ENCODE measurements at regions not wholly inside any gene's neighbourhood (a gene's known extent, or its start where the extent isn't known, plus 50 kb on each side); places are given as distances from the start of the nearest gene placed in this dataset.

GRCh38 chr15:93913310-93913709, 318.1 kb upstream of the MCTP2 start:
- intact Hi-C loops (cut with DNase I; ENCODE audit: low total_unique reads) (no loop called here), in situ Hi-C loops (cut with MboI; ENCODE audit: low sequenced_read_pairs in 4 of 4) (no loop called here)
- Histone ChIP-seq H3K4me1 (no peaks in the 10 kb centered on the region), H3K27me3 (no peaks in the 10 kb centered on the region), H3K9me3 (no peaks in the 10 kb centered on the region), H3K4me3 (no peak overlapping the region), H3K27ac (no peak overlapping the region), H3K36me3 (no peaks in the 10 kb centered on the region)
- no peak for DNase-seq
- ATAC-seq: no peak
- TF ChIP-seq POLR2A (IDR thresholded peaks at IDR 0.05): no peak
- TF ChIP-seq, protein P1, sequence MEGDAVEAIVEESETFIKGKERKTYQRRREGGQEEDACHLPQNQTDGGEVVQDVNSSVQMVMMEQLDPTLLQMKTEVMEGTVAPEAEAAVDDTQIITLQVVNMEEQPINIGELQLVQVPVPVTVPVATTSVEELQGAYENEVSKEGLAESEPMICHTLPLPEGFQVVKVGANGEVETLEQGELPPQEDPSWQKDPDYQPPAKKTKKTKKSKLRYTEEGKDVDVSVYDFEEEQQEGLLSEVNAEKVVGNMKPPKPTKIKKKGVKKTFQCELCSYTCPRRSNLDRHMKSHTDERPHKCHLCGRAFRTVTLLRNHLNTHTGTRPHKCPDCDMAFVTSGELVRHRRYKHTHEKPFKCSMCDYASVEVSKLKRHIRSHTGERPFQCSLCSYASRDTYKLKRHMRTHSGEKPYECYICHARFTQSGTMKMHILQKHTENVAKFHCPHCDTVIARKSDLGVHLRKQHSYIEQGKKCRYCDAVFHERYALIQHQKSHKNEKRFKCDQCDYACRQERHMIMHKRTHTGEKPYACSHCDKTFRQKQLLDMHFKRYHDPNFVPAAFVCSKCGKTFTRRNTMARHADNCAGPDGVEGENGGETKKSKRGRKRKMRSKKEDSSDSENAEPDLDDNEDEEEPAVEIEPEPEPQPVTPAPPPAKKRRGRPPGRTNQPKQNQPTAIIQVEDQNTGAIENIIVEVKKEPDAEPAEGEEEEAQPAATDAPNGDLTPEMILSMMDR (IDR thresholded peaks at IDR 0.05 in 4 of 5, conservative IDR thresholded peaks at IDR 0.05 in 1 of 5): no peak

GRCh38 chr15:93900476-93901400, 330.6 kb upstream of the MCTP2 start:
- Histone ChIP-seq H3K36me3 (no peaks in the 10 kb centered on the region), H3K4me3 (no peak overlapping the region), H3K4me1 (no peaks in the 10 kb centered on the region), H3K27ac (no peak overlapping the region), H3K27me3 (no peaks in the 10 kb centered on the region), H3K9me3 (no peaks in the 10 kb centered on the region)
- TF ChIP-seq, protein P1 (IDR thresholded peaks at IDR 0.05 in 4 of 5, conservative IDR thresholded peaks at IDR 0.05 in 1 of 5): no peak
- no peak for TF ChIP-seq POLR2A (IDR thresholded peaks at IDR 0.05)
- intact Hi-C loops (cut with DNase I; ENCODE audit: low total_unique reads): no loop called here
- DNase-seq (no peak), ATAC-seq (no peak)
- in situ Hi-C loops (cut with MboI; ENCODE audit: low sequenced_read_pairs in 4 of 4): no loop called here

- no peak for TF ChIP-seq POLR2A (IDR thresholded peaks at IDR 0.05)
- TF ChIP-seq, protein P1 (IDR thresholded peaks at IDR 0.05 in 4 of 5, conservative IDR thresholded peaks at IDR 0.05 in 1 of 5): no peak
- intact Hi-C loops (cut with DNase I; ENCODE audit: low total_unique reads): no loop called here
- Histone ChIP-seq H3K4me1 (no peaks in the 10 kb centered on the region), H3K4me3 (no peak overlapping the region), H3K27ac (no peak overlapping the region), H3K27me3 (no peaks in the 10 kb centered on the region), H3K36me3 (no peaks in the 10 kb centered on the region), H3K9me3 (no peaks in the 10 kb centered on the region)
- ATAC-seq: no peak
- in situ Hi-C loops (cut with MboI; ENCODE audit: low sequenced_read_pairs in 4 of 4): no loop called here
- DNase-seq: no peak
These were observed 331.5 kb upstream of the MCTP2 start for GRCh38 chr15:93899817-93900216.

- H3K4me3 ChIP-seq: no peak overlapping the region
- no peaks in the 10 kb centered on the region for H3K9me3 ChIP-seq
- no peak for ATAC-seq
- no peaks in the 10 kb centered on the region for H3K36me3 ChIP-seq
- no peaks in the 10 kb centered on the region for H3K4me1 ChIP-seq
- intact Hi-C loops (cut with DNase I; ENCODE audit: low total_unique reads) (no loop called here), in situ Hi-C loops (cut with MboI; ENCODE audit: low sequenced_read_pairs in 4 of 4) (no loop called here)
- H3K27me3 ChIP-seq: no peaks in the 10 kb centered on the region
- no peak for DNase-seq
- TF ChIP-seq, protein P1 (IDR thresholded peaks at IDR 0.05 in 4 of 5, conservative IDR thresholded peaks at IDR 0.05 in 1 of 5): no peak
- TF ChIP-seq POLR2A (IDR thresholded peaks at IDR 0.05): no peak
- no peak overlapping the region for H3K27ac ChIP-seq
These were observed 334.0 kb upstream of the MCTP2 start for GRCh38 chr15:93897377-93897776.

Data from gastrocnemius medialis (tissue), 4 donors.